GM23338 (cell line): ENCODE measurements at regions not wholly inside any gene's neighbourhood (a gene's known extent, or its start where the extent isn't known, plus 50 kb on each side); places are given as distances from the start of the nearest gene placed in this dataset.

Experiments
- CREB1 ChIP-seq: fragments of 250-450 bp; sonication (Bioruptor Pico); IDR thresholded peaks from 2 replicates; pipeline ENCODE4 v1.5.0; 2020; ENCODE audit warnings: low read depth, mild to moderate bottlenecking, moderate library complexity
- ETS1 ChIP-seq: IDR thresholded peaks from 2 replicates; pipeline ENCODE4 v1.6.1; 2016; ENCODE audit warnings: antibody characterized with exemption
- EZH2 ChIP-seq: fragments of 200-600 bp; sonication (generic); IDR thresholded peaks from one replicate; pipeline ENCODE4 v1.8.0; 2017; ENCODE audit warnings: antibody characterized with exemption, mild to moderate bottlenecking, low read depth; ENCODE audit not compliant: unreplicated experiment
- EZH2phosphoT487 ChIP-seq: fragments of 200-600 bp; sonication (generic); IDR thresholded peaks from one replicate; pipeline ENCODE4 v1.8.1; 2018; ENCODE audit warnings: antibody characterized with exemption; ENCODE audit not compliant: unreplicated experiment
- JUNB ChIP-seq: IDR thresholded peaks from one replicate; pipeline ENCODE4 v1.6.1; 2016; ENCODE audit warnings: antibody characterized with exemption; ENCODE audit not compliant: unreplicated experiment
- NANOG ChIP-seq: IDR thresholded peaks from 2 replicates; pipeline ENCODE4 v1.6.1; 2016; ENCODE audit warnings: antibody characterized with exemption, borderline replicate concordance
- POLR2AphosphoS5 ChIP-seq: IDR thresholded peaks from 2 replicates; pipeline ENCODE4 v1.6.1; 2016; ENCODE audit warnings: antibody characterized with exemption, low read depth
- REST ChIP-seq: IDR thresholded peaks from one replicate; pipeline ENCODE4 v1.6.1; 2018; ENCODE audit warnings: antibody characterized with exemption; ENCODE audit not compliant: unreplicated experiment
- TF ChIP-seq, protein P1 (sequence below), 2 experiments: fragments of 200-600 bp in 1 of 2; sonication (generic) in 1 of 2; conservative IDR thresholded peaks; 2 replicates each; pipeline versions ENCODE4 v1.5.1 to v1.6.1; 2016 to 2017; ENCODE audit warnings: antibody characterized with exemption in 2 of 2, low read depth in 2 of 2, mild to moderate bottlenecking in 2 of 2, moderate library complexity in 1 of 2

DNA sequence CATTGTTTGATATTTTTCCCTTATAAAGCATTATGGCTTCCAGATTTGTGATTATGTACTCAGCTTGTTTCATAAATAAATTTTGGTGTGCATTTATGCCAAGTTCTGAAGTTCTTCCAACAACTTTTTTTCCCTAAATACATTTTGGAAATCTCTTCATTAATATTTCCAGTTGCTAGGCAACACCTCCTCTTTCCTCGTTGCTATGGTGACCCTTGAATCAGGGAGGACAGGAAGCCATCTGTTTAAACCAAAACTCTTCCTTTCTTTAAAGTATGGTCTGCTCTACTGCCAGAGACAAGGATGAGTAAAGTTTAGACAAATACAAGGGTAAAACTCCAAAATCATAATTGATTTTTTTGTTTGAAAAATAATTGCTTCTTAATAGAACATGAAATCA is 779.3 kb downstream of the CDH9 start:
- TF ChIP-seq POLR2AphosphoS5 (no peak), JUNB (no peak), CREB1 (no peak), EZH2phosphoT487 (no peak), EZH2 (no peak), REST (no peak), NANOG (no peak), ETS1 (no peak)
- TF ChIP-seq, protein P1, sequence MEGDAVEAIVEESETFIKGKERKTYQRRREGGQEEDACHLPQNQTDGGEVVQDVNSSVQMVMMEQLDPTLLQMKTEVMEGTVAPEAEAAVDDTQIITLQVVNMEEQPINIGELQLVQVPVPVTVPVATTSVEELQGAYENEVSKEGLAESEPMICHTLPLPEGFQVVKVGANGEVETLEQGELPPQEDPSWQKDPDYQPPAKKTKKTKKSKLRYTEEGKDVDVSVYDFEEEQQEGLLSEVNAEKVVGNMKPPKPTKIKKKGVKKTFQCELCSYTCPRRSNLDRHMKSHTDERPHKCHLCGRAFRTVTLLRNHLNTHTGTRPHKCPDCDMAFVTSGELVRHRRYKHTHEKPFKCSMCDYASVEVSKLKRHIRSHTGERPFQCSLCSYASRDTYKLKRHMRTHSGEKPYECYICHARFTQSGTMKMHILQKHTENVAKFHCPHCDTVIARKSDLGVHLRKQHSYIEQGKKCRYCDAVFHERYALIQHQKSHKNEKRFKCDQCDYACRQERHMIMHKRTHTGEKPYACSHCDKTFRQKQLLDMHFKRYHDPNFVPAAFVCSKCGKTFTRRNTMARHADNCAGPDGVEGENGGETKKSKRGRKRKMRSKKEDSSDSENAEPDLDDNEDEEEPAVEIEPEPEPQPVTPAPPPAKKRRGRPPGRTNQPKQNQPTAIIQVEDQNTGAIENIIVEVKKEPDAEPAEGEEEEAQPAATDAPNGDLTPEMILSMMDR (conservative IDR thresholded peaks at IDR 0.05; ENCODE audit: low read depth in 2 of 2) = no peak
